Gastroesophageal sphincter (tissue), 3 donors: ENCODE measurements at regions not wholly inside any gene's neighbourhood (a gene's known extent, or its start where the extent isn't known, plus 50 kb on each side); places are given as distances from the start of the nearest gene placed in this dataset.

Source experiments
- CTCF ChIP-seq, 4 experiments: fragments of 200-600 bp in 2 of 4; fragments of 450-650 bp in 2 of 4; sonication (generic) in 1 of 4; IDR thresholded peaks; one replicate each; pipeline ENCODE4 v1.5.1; 2017 to 2019; ENCODE audit warnings: antibody characterized with exemption in 4 of 4, mild to moderate bottlenecking in 2 of 4, moderate library complexity in 2 of 4
- POLR2A ChIP-seq, 2 donors: fragments of 450-650 bp; IDR thresholded peaks; one replicate each; pipeline ENCODE4 v1.6.1; 2017; ENCODE audit warnings: antibody characterized with exemption in 2 of 2, mild to moderate bottlenecking in 2 of 2, moderate library complexity in 1 of 2

DNA sequence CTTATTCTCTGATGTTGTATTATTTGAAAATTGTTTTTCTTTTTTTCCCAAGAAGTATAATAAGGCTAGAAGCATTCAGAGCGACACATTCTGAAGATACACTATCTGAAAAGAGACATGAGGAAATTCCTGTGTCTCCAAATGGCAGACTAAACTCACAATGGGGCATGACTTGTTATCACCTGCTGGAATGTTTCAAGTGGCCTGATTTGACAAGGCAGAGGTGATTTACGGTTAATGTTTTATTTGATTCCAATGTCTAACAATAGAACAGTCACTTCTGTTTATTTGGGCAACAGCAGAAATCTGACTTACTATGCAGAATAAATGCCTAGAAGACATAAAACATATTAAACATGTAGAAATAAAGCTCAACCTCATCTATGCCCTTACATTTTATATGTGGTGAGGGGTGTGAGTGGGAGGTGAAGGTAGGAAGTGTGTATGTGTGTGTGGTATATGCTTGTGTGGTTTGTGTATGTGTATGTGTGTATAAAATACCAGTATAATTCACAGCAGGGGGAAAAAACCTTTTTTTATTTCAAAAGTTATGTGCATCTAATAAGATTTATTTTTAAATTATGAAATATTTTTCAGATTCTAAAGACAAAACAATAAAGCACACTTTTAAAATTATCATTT is 1051.7 kb downstream of the ROBO2 start:
- no peak for TF ChIP-seq CTCF (IDR thresholded peaks at IDR 0.05)
- no peak for TF ChIP-seq POLR2A (IDR thresholded peaks at IDR 0.05)
